ACC112 (cell line): ENCODE measurements at regions not wholly inside any gene's neighbourhood (a gene's known extent, or its start where the extent isn't known, plus 50 kb on each side); places are given as distances from the start of the nearest gene placed in this dataset.

Experiments
- H2AFZ ChIP-seq: fragments of 200-600 bp; sonication (generic); one replicate; pipeline ENCODE4 v1.6.0; 2017; ENCODE audit warnings: antibody characterized with exemption, low read length; ENCODE audit not compliant: unreplicated experiment
- H3K27ac ChIP-seq: fragments of 200-600 bp; sonication (generic); 2 replicates; pipeline ENCODE4 v1.5.1; 2014; ENCODE audit warnings: low read depth, mild to moderate bottlenecking, antibody characterized with exemption, low read length, moderate library complexity
- H3K27me3 ChIP-seq: fragments of 200-600 bp; sonication (generic); 2 replicates; pipeline ENCODE4 v1.6.1; 2014; ENCODE audit warnings: mild to moderate bottlenecking, antibody characterized with exemption, low read length, moderate library complexity, mixed read lengths; ENCODE audit not compliant: insufficient read depth
- H3K36me3 ChIP-seq: fragments of 200-600 bp; sonication (generic); 2 replicates; pipeline ENCODE4 v1.6.1; 2016; ENCODE audit warnings: mild to moderate bottlenecking, antibody characterized with exemption, low read length, moderate library complexity, mixed read lengths; ENCODE audit not compliant: insufficient read depth
- H3K4me1 ChIP-seq: fragments of 200-600 bp; sonication (generic); one replicate; pipeline ENCODE4 v1.6.1; 2016; ENCODE audit warnings: low read length, mixed read lengths; ENCODE audit not compliant: insufficient read depth, unreplicated experiment, control insufficient read depth
- H3K4me3 ChIP-seq: fragments of 200-600 bp; sonication (generic); 2 replicates; pipeline ENCODE4 v1.5.1; 2014; ENCODE audit warnings: mild to moderate bottlenecking, low read depth, low read length
- H3K79me2 ChIP-seq: fragments of 200-600 bp; sonication (generic); one replicate; pipeline ENCODE4 v1.6.0; 2016; ENCODE audit warnings: low read length; ENCODE audit not compliant: control insufficient read depth, unreplicated experiment, insufficient read depth

DNA sequence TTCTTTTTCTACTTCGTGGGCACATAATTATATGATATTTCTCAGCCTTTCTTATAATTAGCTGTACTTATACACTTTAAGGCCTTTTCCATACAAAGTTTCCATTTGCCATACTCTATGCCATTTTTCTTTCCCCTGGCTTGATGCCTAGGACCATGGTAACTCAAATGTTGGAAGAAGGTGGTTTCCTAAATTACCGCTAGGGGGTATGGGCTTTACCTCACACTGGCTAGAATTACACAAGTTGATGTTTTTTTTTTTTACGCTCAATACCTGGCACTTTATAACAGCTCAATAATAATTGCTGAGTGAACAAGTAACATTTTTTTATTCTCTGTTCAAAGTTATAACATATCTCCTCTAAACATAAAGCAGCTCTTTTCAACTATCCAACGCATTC is 306.8 kb upstream of the LRFN5 start:
- no peak overlapping the region for H2AFZ ChIP-seq
- H3K27ac ChIP-seq = no peak overlapping the region
- H3K79me2 ChIP-seq = no peaks in the 10 kb centered on the region
- H3K4me1 ChIP-seq = no peaks in the 10 kb centered on the region
- H3K27me3 ChIP-seq = no peaks in the 10 kb centered on the region
- H3K4me3 ChIP-seq = no peak overlapping the region
- H3K36me3 ChIP-seq = no peaks in the 10 kb centered on the region

DNA sequence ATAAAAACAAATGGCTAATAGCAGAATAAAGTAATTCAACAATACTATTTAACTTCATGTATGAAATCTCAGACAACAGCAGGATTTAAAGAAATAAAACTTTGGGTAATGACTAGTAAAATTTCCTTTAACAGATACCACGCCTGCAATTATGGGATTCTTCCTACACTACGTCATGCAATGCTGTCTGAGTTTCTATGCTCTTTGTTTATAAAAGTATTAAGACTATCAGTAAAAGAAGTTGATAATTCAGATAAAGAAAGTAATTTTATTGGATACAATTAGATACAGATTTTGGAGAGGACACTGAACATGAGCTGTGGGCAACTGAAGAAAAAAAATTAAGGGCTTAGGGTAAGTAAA is 308.4 kb upstream of the LRFN5 start:
- H3K27ac ChIP-seq = no peak overlapping the region
- no peak overlapping the region for H3K4me3 ChIP-seq
- H3K36me3 ChIP-seq = no peaks in the 10 kb centered on the region
- H3K79me2 ChIP-seq = no peaks in the 10 kb centered on the region
- H3K27me3 ChIP-seq = no peaks in the 10 kb centered on the region
- no peak overlapping the region for H2AFZ ChIP-seq
- no peaks in the 10 kb centered on the region for H3K4me1 ChIP-seq

DNA sequence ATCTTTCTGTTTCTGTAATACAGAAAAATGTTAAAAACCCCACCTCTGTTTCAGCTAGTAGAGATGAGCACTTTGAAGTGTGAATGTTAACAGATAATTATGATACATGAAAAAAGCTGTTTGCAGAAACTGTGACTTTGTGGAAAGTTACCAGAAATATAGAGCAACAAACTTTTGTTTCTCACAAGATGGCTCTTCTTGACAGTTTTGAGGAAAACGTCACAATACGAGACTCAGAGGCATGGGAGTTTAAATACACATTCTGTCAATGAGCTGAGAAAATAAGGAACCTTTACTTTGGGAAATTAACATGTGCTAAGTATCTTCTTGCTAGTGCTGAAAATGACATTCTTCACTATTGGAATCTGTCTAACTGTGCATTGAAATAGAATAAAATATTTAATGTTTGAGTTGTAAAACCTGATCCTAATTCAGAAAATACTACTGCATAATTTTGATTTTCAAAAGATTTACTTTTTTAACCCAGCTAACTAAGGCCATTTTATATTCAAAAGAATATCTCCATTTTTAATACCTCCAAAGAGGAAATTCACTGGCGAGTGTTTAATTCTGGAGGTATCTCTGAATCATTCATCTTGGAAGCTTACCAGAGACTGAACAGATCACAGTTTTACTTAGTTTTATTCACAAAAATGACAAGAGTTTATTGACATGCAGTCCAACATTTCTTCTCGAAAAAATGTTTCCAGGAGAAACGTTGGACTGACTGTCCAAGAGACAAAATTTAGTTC is 308.9 kb upstream of the LRFN5 start:
- no peak overlapping the region for H3K4me3 ChIP-seq
- H3K27me3 ChIP-seq = no peaks in the 10 kb centered on the region
- H3K36me3 ChIP-seq = no peaks in the 10 kb centered on the region
- H3K4me1 ChIP-seq = no peaks in the 10 kb centered on the region
- no peak overlapping the region for H3K27ac ChIP-seq
- H3K79me2 ChIP-seq = no peaks in the 10 kb centered on the region
- no peak overlapping the region for H2AFZ ChIP-seq

DNA sequence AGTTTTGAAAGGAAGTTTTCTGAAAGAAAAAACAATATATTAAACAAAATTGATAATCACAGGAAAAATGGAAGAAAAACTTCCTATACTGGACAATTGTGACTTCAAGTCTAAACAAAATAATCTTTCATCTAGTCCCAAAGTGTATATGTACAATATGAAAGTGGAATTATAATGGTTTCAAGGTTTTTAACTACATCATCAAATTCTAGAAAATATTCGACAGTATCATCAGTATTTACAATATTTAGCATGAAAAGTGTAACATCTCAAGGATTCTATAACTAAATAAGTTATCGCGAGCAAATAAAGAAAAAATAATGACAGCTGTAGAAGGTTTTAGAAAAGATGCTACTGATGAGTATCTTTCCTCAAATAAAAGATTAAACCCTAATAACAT is 310.9 kb upstream of the LRFN5 start:
- Histone ChIP-seq H3K4me1 (no peaks in the 10 kb centered on the region), H3K79me2 (no peaks in the 10 kb centered on the region), H3K36me3 (no peaks in the 10 kb centered on the region), H3K4me3 (no peak overlapping the region), H3K27ac (no peak overlapping the region), H2AFZ (no peak overlapping the region), H3K27me3 (no peaks in the 10 kb centered on the region)

DNA sequence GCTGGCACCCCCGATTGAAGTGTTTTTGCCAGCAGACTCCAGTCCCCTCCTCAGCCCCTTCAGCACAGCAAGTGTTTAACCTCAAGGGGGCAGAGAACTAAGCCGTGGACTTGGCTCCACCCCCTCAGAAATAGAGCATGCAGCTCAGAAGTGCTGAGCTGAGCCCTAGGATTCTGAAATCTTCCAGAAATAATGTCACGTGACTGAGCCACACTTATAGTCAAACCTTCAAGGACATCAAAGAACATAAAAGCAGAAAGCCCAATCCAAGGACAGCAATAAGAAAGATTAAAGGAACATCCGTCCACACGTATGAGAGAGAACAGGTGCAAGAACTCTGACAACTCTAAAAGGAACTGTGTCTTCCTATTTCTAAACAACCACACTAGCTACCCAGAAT is 317.7 kb upstream of the LRFN5 start:
- no peaks in the 10 kb centered on the region for H3K4me1 ChIP-seq
- no peak overlapping the region for H3K27ac ChIP-seq
- H3K79me2 ChIP-seq = no peaks in the 10 kb centered on the region
- no peak overlapping the region for H2AFZ ChIP-seq
- H3K4me3 ChIP-seq = no peak overlapping the region
- no peaks in the 10 kb centered on the region for H3K36me3 ChIP-seq
- no peaks in the 10 kb centered on the region for H3K27me3 ChIP-seq

DNA sequence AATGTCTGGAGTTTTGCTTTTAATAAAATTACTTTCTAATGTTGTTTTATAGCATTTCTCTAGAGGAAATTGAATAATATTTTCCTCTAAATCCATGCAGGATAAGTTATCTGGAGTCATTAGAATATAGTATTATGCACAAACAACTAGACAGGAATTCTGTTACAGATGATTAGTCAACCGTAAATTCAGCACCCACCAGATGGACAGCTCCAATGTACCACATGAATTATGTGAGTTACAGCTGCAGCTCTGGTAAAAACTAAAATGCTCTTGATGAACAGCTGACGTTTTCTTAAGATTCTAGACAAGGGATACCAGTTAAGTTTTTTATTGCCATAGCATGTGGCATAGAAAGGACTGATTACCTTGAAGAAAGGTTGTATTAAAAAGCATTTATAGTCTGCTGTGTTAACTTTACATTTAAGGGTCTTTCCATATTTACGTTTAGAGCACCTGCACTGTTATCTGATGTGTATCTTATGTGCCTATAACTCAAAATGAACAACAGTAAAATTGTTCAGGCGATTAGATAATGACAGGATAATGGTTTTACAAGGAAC is 321.4 kb upstream of the LRFN5 start:
- Histone ChIP-seq H2AFZ (no peak overlapping the region), H3K79me2 (no peaks in the 10 kb centered on the region), H3K36me3 (no peaks in the 10 kb centered on the region), H3K27me3 (no peaks in the 10 kb centered on the region), H3K4me3 (no peak overlapping the region), H3K4me1 (no peaks in the 10 kb centered on the region), H3K27ac (no peak overlapping the region)

DNA sequence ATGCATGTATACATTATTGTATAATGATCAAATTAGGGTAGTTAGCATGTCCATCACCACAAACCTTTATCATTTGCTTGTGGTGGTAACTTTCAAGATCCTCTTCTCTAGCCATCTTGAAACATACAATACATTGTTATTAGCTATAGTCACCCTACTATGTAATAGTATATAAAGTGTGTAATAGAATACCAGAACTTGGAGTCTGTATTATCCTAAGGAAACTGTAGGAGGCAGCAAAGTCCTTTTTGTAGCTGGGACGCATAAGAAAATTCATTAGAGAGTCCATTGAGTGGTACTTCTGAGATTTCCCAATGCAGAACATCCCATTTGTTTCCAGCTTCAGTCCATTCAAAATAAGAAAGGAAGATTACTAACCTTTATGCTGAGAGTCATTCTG is 325.9 kb upstream of the LRFN5 start:
- H3K27ac ChIP-seq = no peak overlapping the region
- no peaks in the 10 kb centered on the region for H3K79me2 ChIP-seq
- no peaks in the 10 kb centered on the region for H3K4me1 ChIP-seq

DNA sequence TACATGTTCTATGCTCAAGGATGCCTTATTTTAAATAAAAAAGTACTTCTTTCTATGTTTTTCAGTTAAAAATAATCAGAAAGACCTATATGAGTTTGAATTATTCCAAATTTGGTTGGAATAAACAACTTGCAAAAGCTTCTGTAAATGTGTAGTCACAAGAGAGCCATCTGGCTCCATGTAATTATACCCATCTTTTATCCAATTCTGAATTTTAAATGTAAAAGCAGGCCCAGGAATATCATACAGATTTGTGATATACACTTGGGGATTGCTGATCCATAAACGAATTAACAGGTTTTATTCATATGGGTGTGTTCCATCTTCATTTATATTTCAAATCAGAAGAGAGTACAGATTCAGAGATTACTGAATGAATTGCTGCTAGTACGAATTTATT is 329.2 kb upstream of the LRFN5 start:
- Histone ChIP-seq H3K79me2 (no peaks in the 10 kb centered on the region), H3K27me3 (no peaks in the 10 kb centered on the region), H3K4me1 (no peaks in the 10 kb centered on the region), H3K4me3 (no peak overlapping the region), H2AFZ (no peak overlapping the region), H3K36me3 (no peaks in the 10 kb centered on the region), H3K27ac (no peak overlapping the region)

More for the DNA sequence above, 325.9 kb upstream of the LRFN5 start:
- H3K36me3 ChIP-seq = no peaks in the 10 kb centered on the region
- H2AFZ ChIP-seq = no peak overlapping the region
- H3K4me3 ChIP-seq = no peak overlapping the region
- no peaks in the 10 kb centered on the region for H3K27me3 ChIP-seq

DNA sequence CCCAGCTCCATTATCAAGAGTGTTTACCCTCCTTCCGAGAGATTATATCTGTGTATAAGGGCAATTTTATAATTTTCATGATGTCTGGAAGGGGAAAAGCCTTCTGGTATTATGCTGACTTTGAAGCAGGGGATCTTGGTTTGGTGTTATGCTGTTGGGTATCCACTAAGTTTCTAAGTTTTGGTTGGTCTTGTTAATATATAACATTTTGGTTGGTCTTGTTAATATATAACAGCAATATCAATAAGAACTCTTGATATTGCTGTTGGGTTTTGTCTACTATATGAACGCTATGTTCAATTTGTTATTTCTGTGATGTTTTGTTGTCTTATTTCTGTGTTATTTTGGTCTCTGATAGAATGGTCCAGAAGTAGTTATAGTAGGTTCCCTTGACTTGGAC is 349.2 kb upstream of the LRFN5 start:
- no peaks in the 10 kb centered on the region for H3K36me3 ChIP-seq
- H3K4me3 ChIP-seq = no peak overlapping the region
- H3K79me2 ChIP-seq = no peaks in the 10 kb centered on the region
- H3K4me1 ChIP-seq = no peaks in the 10 kb centered on the region
- no peaks in the 10 kb centered on the region for H3K27me3 ChIP-seq
- H3K27ac ChIP-seq = no peak overlapping the region
- no peak overlapping the region for H2AFZ ChIP-seq

DNA sequence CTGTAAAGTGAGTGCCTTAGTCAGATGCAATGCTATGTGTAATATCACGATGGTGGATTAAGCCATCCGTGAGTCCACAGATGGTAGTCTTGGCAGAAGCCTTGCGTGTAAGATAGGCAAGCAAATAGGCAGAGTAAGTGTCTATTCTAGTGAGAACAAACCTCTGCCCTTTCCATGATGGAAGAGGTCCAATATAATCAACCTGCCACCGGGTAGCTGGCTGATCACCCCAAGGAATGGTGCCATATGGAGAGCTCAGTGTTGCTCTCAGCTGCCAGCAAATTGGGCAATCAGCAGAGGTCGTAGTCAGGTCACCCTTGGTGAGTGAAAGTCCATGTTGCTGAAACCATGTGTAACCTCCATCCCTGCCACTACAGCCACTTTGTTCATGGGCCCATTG is 371.2 kb upstream of the LRFN5 start:
- Histone ChIP-seq H3K79me2 (no peaks in the 10 kb centered on the region), H3K4me3 (no peak overlapping the region), H3K27me3 (no peaks in the 10 kb centered on the region), H3K4me1 (no peaks in the 10 kb centered on the region), H3K27ac (no peak overlapping the region), H2AFZ (no peak overlapping the region), H3K36me3 (no peaks in the 10 kb centered on the region)

DNA sequence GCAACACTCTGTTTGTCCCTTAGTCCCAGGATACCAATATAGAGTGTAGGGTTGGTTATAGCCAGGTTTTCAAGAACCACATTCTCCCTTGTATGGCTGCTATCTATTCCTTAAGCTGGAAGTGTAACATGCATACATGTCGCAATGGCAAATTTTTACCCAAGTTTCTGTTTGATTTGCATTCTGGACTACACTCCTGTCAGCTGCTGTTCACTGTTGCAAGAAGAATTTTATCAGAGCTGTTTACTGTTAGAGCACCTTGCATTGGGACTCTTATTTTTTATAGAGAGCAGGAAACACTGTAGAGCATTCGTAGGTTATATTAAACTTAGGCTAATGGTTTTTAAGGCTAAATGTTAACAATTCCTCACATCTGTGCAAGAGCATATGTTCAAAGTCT is 376.0 kb upstream of the LRFN5 start:
- H3K36me3 ChIP-seq = no peaks in the 10 kb centered on the region
- H3K4me3 ChIP-seq = no peak overlapping the region
- H3K79me2 ChIP-seq = no peaks in the 10 kb centered on the region
- no peak overlapping the region for H2AFZ ChIP-seq
- no peaks in the 10 kb centered on the region for H3K4me1 ChIP-seq
- no peak overlapping the region for H3K27ac ChIP-seq
- no peaks in the 10 kb centered on the region for H3K27me3 ChIP-seq
